Gastrocnemius medialis (tissue), 4 donors: ENCODE measurements at regions not wholly inside any gene's neighbourhood (a gene's known extent, or its start where the extent isn't known, plus 50 kb on each side); places are given as distances from the start of the nearest gene placed in this dataset.

Source experiments
- ATAC-seq, 2 donors: fragments of 150-250 bp; one replicate each; pipeline ENCODE4 v1.9.1; 2016
- DNase-seq, 2 donors: peaks; one replicate each; pipeline ENCODE4 v3.0.0-alpha.2; 2019
- H3K27ac ChIP-seq, 4 donors: fragments of 200-600 bp; sonication (generic); 1 replicate in 1 of 4; 2 replicates in 3 of 4; pipeline ENCODE4 v1.5.1; 2016 to 2018; ENCODE audit warnings: mild to moderate bottlenecking in 2 of 4, moderate library complexity in 1 of 4
- H3K27me3 ChIP-seq, 3 donors: fragments of 200-600 bp; sonication (generic) in 2 of 3; 1 replicate in 1 of 3; 2 replicates in 2 of 3; pipeline versions ENCODE4 v1.5.1 to v1.6.0; 2016 to 2019; ENCODE audit warnings: mild to moderate bottlenecking in 1 of 3, moderate library complexity in 1 of 3
- H3K36me3 ChIP-seq, 2 donors: fragments of 200-600 bp; sonication (generic) in 1 of 2; one replicate each; pipeline ENCODE4 v1.5.1; 2017 to 2018
- H3K4me1 ChIP-seq, 2 donors: fragments of 200-600 bp; sonication (generic) in 1 of 2; one replicate each; pipeline ENCODE4 v1.5.1; 2016 to 2017; ENCODE audit warnings: mild to moderate bottlenecking in 2 of 2
- H3K4me3 ChIP-seq, 4 donors: fragments of 200-600 bp; sonication (generic) in 3 of 4; 1 replicate in 1 of 4; 2 replicates in 3 of 4; pipeline ENCODE4 v1.5.1; 2016 to 2019; ENCODE audit warnings: mild to moderate bottlenecking in 2 of 4
- H3K9me3 ChIP-seq, 3 donors: fragments of 200-600 bp; sonication (generic) in 2 of 3; 1 replicate in 1 of 3; 2 replicates in 2 of 3; pipeline ENCODE4 v1.5.1; 2016 to 2019
- CTCF ChIP-seq, 5 experiments: fragments of 450-650 bp in 3 of 5; fragments of 200-600 bp in 2 of 5; sonication (generic) in 2 of 5; IDR thresholded peaks in 4 of 5; conservative IDR thresholded peaks in 1 of 5; 1 replicate in 4 of 5; 2 replicates in 1 of 5; pipeline ENCODE4 v1.5.1; 2016 to 2019; ENCODE audit warnings: antibody characterized with exemption in 5 of 5, mild to moderate bottlenecking in 3 of 5, moderate library complexity in 3 of 5
- POLR2A ChIP-seq, 2 donors: fragments of 450-650 bp; IDR thresholded peaks; one replicate each; pipeline ENCODE4 v1.6.1; 2017; ENCODE audit warnings: antibody characterized with exemption in 2 of 2, mild to moderate bottlenecking in 2 of 2, moderate library complexity in 2 of 2
- in situ Hi-C, 4 donors: fragments of 200-750 bp; cut with MboI; loops; one replicate each; pipeline versions ENCODE4 v1.15.0 to v1.8.0; 2017; ENCODE audit warnings: low sequenced_read_pairs in 4 of 4
- intact Hi-C: fragments of 100-400 bp; cut with DNase I; formaldehyde crosslinking; loops from one replicate; pipeline ENCODE4 v1.15.1; 2023; ENCODE audit warnings: low total_unique reads

GRCh38 chr18:53819671-53820070, 404.8 kb downstream of the MBD2 start:
- no peak for TF ChIP-seq CTCF (IDR thresholded peaks at IDR 0.05 in 4 of 5, conservative IDR thresholded peaks at IDR 0.05 in 1 of 5)
- TF ChIP-seq POLR2A (IDR thresholded peaks at IDR 0.05), result no peak
- DNase-seq (no peak), ATAC-seq (no peak)
- Histone ChIP-seq H3K4me3 (no peak overlapping the region), H3K4me1 (no peaks in the 10 kb centered on the region), H3K27ac (no peak overlapping the region), H3K36me3 (no peaks in the 10 kb centered on the region), H3K9me3 (no peaks in the 10 kb centered on the region), H3K27me3 (no peaks in the 10 kb centered on the region)
- intact Hi-C loops (no loop called here), in situ Hi-C loops (no loop called here)

- no peak for DNase-seq
- Histone ChIP-seq H3K9me3 (no peaks in the 10 kb centered on the region), H3K4me3 (no peak overlapping the region), H3K36me3 (no peaks in the 10 kb centered on the region), H3K27ac (no peak overlapping the region), H3K4me1 (no peaks in the 10 kb centered on the region), H3K27me3 (no peaks in the 10 kb centered on the region)
- no peak for TF ChIP-seq POLR2A (IDR thresholded peaks at IDR 0.05)
- ATAC-seq, result no peak
- intact Hi-C loops, result no loop called here
- in situ Hi-C loops, result no loop called here
Measured at GRCh38 chr18:53819174-53819573, 405.3 kb downstream of the MBD2 start.

GRCh38 chr18:53817976-53818950, 406.2 kb downstream of the MBD2 start:
- no peaks in the 10 kb centered on the region for H3K9me3 ChIP-seq
- H3K27ac ChIP-seq, result no peak overlapping the region
- no peak for TF ChIP-seq CTCF (IDR thresholded peaks at IDR 0.05 in 4 of 5, conservative IDR thresholded peaks at IDR 0.05 in 1 of 5)
- TF ChIP-seq POLR2A (IDR thresholded peaks at IDR 0.05), result no peak
- H3K36me3 ChIP-seq, result no peaks in the 10 kb centered on the region
- no peaks in the 10 kb centered on the region for H3K27me3 ChIP-seq
- intact Hi-C loops (no loop called here), in situ Hi-C loops (no loop called here)
- DNase-seq, result no peak
- no peak for ATAC-seq
- H3K4me1 ChIP-seq, result no peaks in the 10 kb centered on the region
- no peak overlapping the region for H3K4me3 ChIP-seq

- TF ChIP-seq CTCF (IDR thresholded peaks at IDR 0.05 in 4 of 5, conservative IDR thresholded peaks at IDR 0.05 in 1 of 5), result no peak
- TF ChIP-seq POLR2A (IDR thresholded peaks at IDR 0.05), result no peak
- no peak overlapping the region for H3K4me3 ChIP-seq
- intact Hi-C loops (no loop called here), in situ Hi-C loops (no loop called here)
- no peak for DNase-seq
- ATAC-seq, result no peak
- peaks cover 0 to 2% of the 10 kb centered on the region in 2 donors for H3K4me1 ChIP-seq
- no peaks in the 10 kb centered on the region for H3K9me3 ChIP-seq
- no peaks in the 10 kb centered on the region for H3K27me3 ChIP-seq
- no peak overlapping the region for H3K27ac ChIP-seq
- no peaks in the 10 kb centered on the region for H3K36me3 ChIP-seq
Measured at GRCh38 chr18:53800171-53800570, 424.3 kb downstream of the MBD2 start.

GRCh38 chr18:53799134-53799533, 425.3 kb downstream of the MBD2 start:
- TF ChIP-seq CTCF (IDR thresholded peaks at IDR 0.05 in 4 of 5, conservative IDR thresholded peaks at IDR 0.05 in 1 of 5), result no peak
- H3K4me1 ChIP-seq, result peaks cover 0 to 2% of the 10 kb centered on the region in 2 donors
- no peaks in the 10 kb centered on the region for H3K9me3 ChIP-seq
- intact Hi-C loops, result no loop called here
- H3K27me3 ChIP-seq, result no peaks in the 10 kb centered on the region
- DNase-seq (no peak), ATAC-seq (no peak)
- in situ Hi-C loops, result loop anchor here in 1 of 4 donors (25.0 kb wide), 1 partner anchor 88 kb away; no protein-coding TSS in a partner anchor
- H3K27ac ChIP-seq, result no peak overlapping the region
- no peaks in the 10 kb centered on the region for H3K36me3 ChIP-seq
- no peak overlapping the region for H3K4me3 ChIP-seq
